H9 (cell line): ENCODE measurements at regions not wholly inside any gene's neighbourhood (a gene's known extent, or its start where the extent isn't known, plus 50 kb on each side); places are given as distances from the start of the nearest gene placed in this dataset.

Experiments used
- DNase-seq: peaks from one replicate; pipeline ENCODE4 v3.0.0-alpha.2; 2017
- H2AFZ ChIP-seq: one replicate; pipeline ENCODE4 v1.6.1; 2013; ENCODE audit warnings: mild to moderate bottlenecking, low read length, control low read depth, moderate library complexity
- H2AK5ac ChIP-seq: 2 replicates; pipeline ENCODE4 v1.6.1; 2013; ENCODE audit warnings: low read length, control low read depth, mixed read lengths; ENCODE audit not compliant: insufficient read length
- H2BK120ac ChIP-seq: one replicate; pipeline ENCODE4 v1.6.1; 2013; ENCODE audit warnings: low read depth, mild to moderate bottlenecking, low read length, control low read depth, inconsistent platforms; ENCODE audit not compliant: poor library complexity, severe bottlenecking
- H2BK12ac ChIP-seq: 2 replicates; pipeline ENCODE4 v1.6.1; 2013; ENCODE audit warnings: low read length, control low read depth, mixed read lengths, low read depth; ENCODE audit not compliant: insufficient read length
- H2BK15ac ChIP-seq: 2 replicates; pipeline ENCODE4 v1.6.1; 2013; ENCODE audit warnings: low read depth, low read length, control low read depth
- H2BK20ac ChIP-seq: one replicate; pipeline ENCODE4 v1.6.1; 2013; ENCODE audit warnings: low read depth, mild to moderate bottlenecking, low read length, control low read depth, inconsistent platforms; ENCODE audit not compliant: poor library complexity, severe bottlenecking
- H2BK5ac ChIP-seq: 2 replicates; pipeline ENCODE4 v1.6.1; 2013; ENCODE audit warnings: low read length, control low read depth, mixed read lengths; ENCODE audit not compliant: insufficient read length
- H3K14ac ChIP-seq: 2 replicates; pipeline ENCODE4 v1.6.1; 2013; ENCODE audit warnings: low read length, control low read depth; ENCODE audit not compliant: insufficient read depth
- H3K18ac ChIP-seq: 2 replicates; pipeline ENCODE4 v1.6.1; 2013; ENCODE audit warnings: low read depth, mild to moderate bottlenecking, mixed read lengths, low read length, control low read depth; ENCODE audit not compliant: insufficient read length
- H3K23ac ChIP-seq: 2 replicates; pipeline ENCODE4 v1.6.1; 2013; ENCODE audit warnings: low read length, control low read depth, mixed read lengths, low read depth; ENCODE audit not compliant: insufficient read length
- H3K23me2 ChIP-seq: 2 replicates; pipeline ENCODE4 v1.6.1; 2013; ENCODE audit warnings: low read depth, mild to moderate bottlenecking, mixed read lengths, low read length, control low read depth; ENCODE audit not compliant: insufficient read length, poor library complexity, severe bottlenecking
- H3K27ac ChIP-seq: 2 replicates; pipeline ENCODE4 v1.5.1; 2013; ENCODE audit warnings: low read length, control low read depth, mixed read lengths, low read depth; ENCODE audit not compliant: insufficient read length
- H3K27me3 ChIP-seq: 2 replicates; pipeline ENCODE4 v1.6.1; 2013; ENCODE audit warnings: low read length, control low read depth, inconsistent platforms; ENCODE audit not compliant: insufficient read depth
- H3K4ac ChIP-seq: 2 replicates; pipeline ENCODE4 v1.6.1; 2013; ENCODE audit warnings: low read depth, mild to moderate bottlenecking, control low read depth, inconsistent platforms, low read length, moderate library complexity
- H3K4me1 ChIP-seq: 2 replicates; pipeline ENCODE4 v1.6.1; 2013; ENCODE audit warnings: low read length, control low read depth, inconsistent platforms; ENCODE audit not compliant: insufficient read depth
- H3K4me2 ChIP-seq: 2 replicates; pipeline ENCODE4 v1.6.1; 2013; ENCODE audit warnings: low read length, control low read depth, mixed read lengths; ENCODE audit not compliant: insufficient read length, insufficient read depth
- H3K56ac ChIP-seq: 2 replicates; pipeline ENCODE4 v1.6.1; 2013; ENCODE audit warnings: low read depth, mild to moderate bottlenecking, mixed read lengths, low read length, control low read depth; ENCODE audit not compliant: insufficient read length
- H3K79me1 ChIP-seq: 2 replicates; pipeline ENCODE4 v1.6.1; 2013; ENCODE audit warnings: low read depth, mild to moderate bottlenecking, moderate library complexity, low read length, control low read depth, inconsistent platforms; ENCODE audit not compliant: insufficient read depth, poor library complexity, severe bottlenecking
- H3K79me2 ChIP-seq: 2 replicates; pipeline ENCODE4 v1.6.1; 2013; ENCODE audit warnings: low read length, control low read depth, inconsistent platforms; ENCODE audit not compliant: insufficient read depth
- H3K9ac ChIP-seq: 2 replicates; pipeline ENCODE4 v1.6.1; 2013; ENCODE audit warnings: low read length, control low read depth, mixed read lengths; ENCODE audit not compliant: insufficient read length; ENCODE audit errors: extremely low read depth
- H3K9me3 ChIP-seq: one replicate; pipeline ENCODE4 v1.6.1; 2013; ENCODE audit warnings: low read depth, low read length, inconsistent platforms; ENCODE audit not compliant: control insufficient read depth
- H3T11ph ChIP-seq: one replicate; pipeline ENCODE4 v1.6.1; 2013; ENCODE audit warnings: mild to moderate bottlenecking, low read length, control low read depth, inconsistent platforms
- H4K20me1 ChIP-seq: one replicate; pipeline ENCODE4 v1.6.1; 2013; ENCODE audit not compliant: control insufficient read depth, insufficient read length, insufficient read depth
- H4K5ac ChIP-seq: 2 replicates; pipeline ENCODE4 v1.6.1; 2013; ENCODE audit warnings: low read depth, mild to moderate bottlenecking, mixed read lengths, low read length, control low read depth; ENCODE audit not compliant: insufficient read length
- H4K8ac ChIP-seq: replicated peaks from 2 replicates; pipeline ENCODE4 v1.6.1; 2013; ENCODE audit warnings: low read length, control low read depth, mixed read lengths, low read depth; ENCODE audit not compliant: insufficient read length
- H4K91ac ChIP-seq: 2 replicates; pipeline ENCODE4 v1.6.1; 2013; ENCODE audit warnings: low read depth, mild to moderate bottlenecking, moderate library complexity, mixed read lengths, low read length, control low read depth; ENCODE audit not compliant: insufficient read length
- H3K27ac Mint-ChIP-seq, 3 experiments: 2 replicates in 2 of 3; 3 replicates in 1 of 3; pipeline ENCODE4 v1.8.0; 2020 to 2021; ENCODE audit warnings: mixed read lengths in 3 of 3, mild to moderate bottlenecking in 1 of 3, moderate library complexity in 1 of 3
- H3K27me3 Mint-ChIP-seq: 2 replicates; pipeline ENCODE4 v1.8.0; 2021; ENCODE audit warnings: low read depth, mild to moderate bottlenecking, moderate library complexity, mixed read lengths
- H3K36me3 Mint-ChIP-seq, 3 experiments: 2 replicates in 2 of 3; 3 replicates in 1 of 3; pipeline ENCODE4 v1.8.0; 2020 to 2021; ENCODE audit warnings: low read depth in 3 of 3, mixed read lengths in 3 of 3; ENCODE audit not compliant: insufficient read depth in 1 of 3
- H3K4me1 Mint-ChIP-seq, 2 experiments: 2 replicates each; pipeline ENCODE4 v1.8.0; 2020; ENCODE audit warnings: mixed read lengths in 2 of 2
- H3K4me3 Mint-ChIP-seq, 2 experiments: 2 replicates in 1 of 2; 3 replicates in 1 of 2; pipeline ENCODE4 v1.8.0; 2020 to 2021; ENCODE audit warnings: mild to moderate bottlenecking in 2 of 2, mixed read lengths in 2 of 2, moderate library complexity in 1 of 2
- H3K9me3 Mint-ChIP-seq, 2 experiments: 2 replicates in 1 of 2; 3 replicates in 1 of 2; pipeline ENCODE4 v1.8.0; 2020; ENCODE audit warnings: mild to moderate bottlenecking in 2 of 2, mixed read lengths in 2 of 2, moderate library complexity in 1 of 2
- CTCF ChIP-seq: fragments of 200-600 bp; sonication (generic); conservative IDR thresholded peaks from 3 replicates; pipeline ENCODE4 v1.8.0; 2021; ENCODE audit warnings: antibody characterized with exemption, mild to moderate bottlenecking
- WGBS: extraction: QIAGEN DNeasy Blood & Tissue Kit; methylation state at CpG from one replicate; pipeline ENCODE4 v1.1.7; 2013; ENCODE audit warnings: missing lambda C conversion rate, low lambda C conversion rate, mixed read lengths; ENCODE audit not compliant: insufficient read length; ENCODE audit errors: extremely low coverage; 5-methylcytosine and 5-hydroxymethylcytosine counted together

- H2BK12ac ChIP-seq = no peak overlapping the region
- no peak overlapping the region for H2AK5ac ChIP-seq
- no peak overlapping the region for H3K4me2 ChIP-seq
- no CpG with 5 or more reads among the region's 1 CpG for WGBS
- no peak overlapping the region for H2BK5ac ChIP-seq
- no peaks in the 10 kb centered on the region for H3K79me1 ChIP-seq
- H3K79me2 ChIP-seq = no peaks in the 10 kb centered on the region
- 0 out of 4 replicates have a peak, but pooled peaks cover 0 to 2% of the 10 kb centered on the region in 2 experiments for H3K4me1 Mint-ChIP-seq
- no peak overlapping the region for H3K23ac ChIP-seq
- no peak overlapping the region for H4K8ac ChIP-seq
- H2BK120ac ChIP-seq = no peak overlapping the region
- no peak overlapping the region for H2BK15ac ChIP-seq
- no peak overlapping the region for H3K27ac Mint-ChIP-seq
- peaks cover 15 to 24% of the 10 kb centered on the region in 2 experiments; a peak in 4 of 5 replicates for H3K9me3 Mint-ChIP-seq
- no peak overlapping the region for H3K9ac ChIP-seq
- no peaks in the 10 kb centered on the region for H3K23me2 ChIP-seq
- DNase-seq = no peak
- H3K27me3 Mint-ChIP-seq = no peaks in the 10 kb centered on the region
- no peak overlapping the region for H3K18ac ChIP-seq
- H4K5ac ChIP-seq = no peak overlapping the region
- no peaks in the 10 kb centered on the region for H3K9me3 ChIP-seq
- no peak overlapping the region for H2AFZ ChIP-seq
- no peak for TF ChIP-seq CTCF
- no peak overlapping the region for H4K91ac ChIP-seq
- H3T11ph ChIP-seq = no peak overlapping the region
- H3K4ac ChIP-seq = no peak overlapping the region
- no peak overlapping the region for H3K56ac ChIP-seq
- no peak overlapping the region for H3K4me3 Mint-ChIP-seq
- H3K27me3 ChIP-seq = no peaks in the 10 kb centered on the region
- H4K20me1 ChIP-seq = no peaks in the 10 kb centered on the region
- peaks cover 11 to 22% (median 11%) of the 10 kb centered on the region in 3 experiments; a peak in 6 of 7 replicates for H3K36me3 Mint-ChIP-seq
- no peak overlapping the region for H3K14ac ChIP-seq
- no peak overlapping the region for H2BK20ac ChIP-seq
- H3K27ac ChIP-seq = no peak overlapping the region
- no peaks in the 10 kb centered on the region for H3K4me1 ChIP-seq
Observed at GRCh38 chr5:51958473-51958872, 575.2 kb downstream of the ISL1 start.
